HFFc6 (cell line): ENCODE measurements at regions not wholly inside any gene's neighbourhood (a gene's known extent, or its start where the extent isn't known, plus 50 kb on each side); places are given as distances from the start of the nearest gene placed in this dataset.

Experiments used
- DNase-seq: peaks from one replicate; pipeline ENCODE4 v3.0.0-alpha.2; 2018
- H3K27ac Mint-ChIP-seq: 2 replicates; pipeline ENCODE4 v1.8.0; 2020; ENCODE audit warnings: mild to moderate bottlenecking, mixed read lengths
- H3K27me3 Mint-ChIP-seq: 2 replicates; pipeline ENCODE4 v1.8.0; 2021; ENCODE audit warnings: mild to moderate bottlenecking, moderate library complexity, mixed read lengths; ENCODE audit not compliant: insufficient read depth
- H3K36me3 Mint-ChIP-seq: 2 replicates; pipeline ENCODE4 v1.8.0; 2021; ENCODE audit warnings: low read depth, mixed read lengths
- H3K4me1 Mint-ChIP-seq: 2 replicates; pipeline ENCODE4 v1.8.0; 2020; ENCODE audit warnings: low read depth, mixed read lengths
- H3K4me3 Mint-ChIP-seq: 2 replicates; pipeline ENCODE4 v1.8.0; 2020; ENCODE audit warnings: mild to moderate bottlenecking, moderate library complexity, mixed read lengths
- H3K9me3 Mint-ChIP-seq: 2 replicates; pipeline ENCODE4 v1.8.0; 2020; ENCODE audit warnings: mild to moderate bottlenecking, mixed read lengths
- TF ChIP-seq, protein P1 (sequence below): fragments of 200-600 bp; sonication (generic); IDR thresholded peaks from 2 replicates; pipeline ENCODE4 v1.5.0; 2021; ENCODE audit warnings: antibody characterized with exemption, mild to moderate bottlenecking

DNA sequence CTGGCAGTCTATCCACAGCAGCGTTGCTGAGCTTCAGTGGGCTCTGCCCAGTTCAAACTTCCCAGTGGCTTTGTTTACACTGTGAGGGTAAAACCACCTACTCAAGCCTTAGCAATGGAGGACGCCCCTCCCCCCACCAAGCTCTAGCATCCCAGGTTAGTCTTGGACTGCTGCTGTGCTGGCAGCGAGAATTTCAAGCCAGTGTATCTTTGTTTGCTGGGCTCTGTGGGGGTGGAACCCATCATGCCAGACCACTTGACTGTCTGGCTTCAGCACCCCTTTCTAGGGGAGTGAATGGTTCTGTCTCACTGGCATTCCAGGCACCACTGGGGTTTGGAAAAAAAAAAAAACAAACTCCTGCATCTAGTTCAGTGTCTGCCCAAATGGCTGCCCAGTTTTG, 249.7 kb upstream of the SYNCRIP start:
- no peaks in the 10 kb centered on the region for H3K27me3 Mint-ChIP-seq
- TF ChIP-seq, protein P1, sequence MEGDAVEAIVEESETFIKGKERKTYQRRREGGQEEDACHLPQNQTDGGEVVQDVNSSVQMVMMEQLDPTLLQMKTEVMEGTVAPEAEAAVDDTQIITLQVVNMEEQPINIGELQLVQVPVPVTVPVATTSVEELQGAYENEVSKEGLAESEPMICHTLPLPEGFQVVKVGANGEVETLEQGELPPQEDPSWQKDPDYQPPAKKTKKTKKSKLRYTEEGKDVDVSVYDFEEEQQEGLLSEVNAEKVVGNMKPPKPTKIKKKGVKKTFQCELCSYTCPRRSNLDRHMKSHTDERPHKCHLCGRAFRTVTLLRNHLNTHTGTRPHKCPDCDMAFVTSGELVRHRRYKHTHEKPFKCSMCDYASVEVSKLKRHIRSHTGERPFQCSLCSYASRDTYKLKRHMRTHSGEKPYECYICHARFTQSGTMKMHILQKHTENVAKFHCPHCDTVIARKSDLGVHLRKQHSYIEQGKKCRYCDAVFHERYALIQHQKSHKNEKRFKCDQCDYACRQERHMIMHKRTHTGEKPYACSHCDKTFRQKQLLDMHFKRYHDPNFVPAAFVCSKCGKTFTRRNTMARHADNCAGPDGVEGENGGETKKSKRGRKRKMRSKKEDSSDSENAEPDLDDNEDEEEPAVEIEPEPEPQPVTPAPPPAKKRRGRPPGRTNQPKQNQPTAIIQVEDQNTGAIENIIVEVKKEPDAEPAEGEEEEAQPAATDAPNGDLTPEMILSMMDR, result no peak
- no peak overlapping the region for H3K4me3 Mint-ChIP-seq
- no peaks in the 10 kb centered on the region for H3K4me1 Mint-ChIP-seq
- no peaks in the 10 kb centered on the region for H3K36me3 Mint-ChIP-seq
- DNase-seq, result no peak
- H3K9me3 Mint-ChIP-seq, result peaks cover 7% of the 10 kb centered on the region; the same call in 1 of the 2 replicates
- no peak overlapping the region for H3K27ac Mint-ChIP-seq

DNA sequence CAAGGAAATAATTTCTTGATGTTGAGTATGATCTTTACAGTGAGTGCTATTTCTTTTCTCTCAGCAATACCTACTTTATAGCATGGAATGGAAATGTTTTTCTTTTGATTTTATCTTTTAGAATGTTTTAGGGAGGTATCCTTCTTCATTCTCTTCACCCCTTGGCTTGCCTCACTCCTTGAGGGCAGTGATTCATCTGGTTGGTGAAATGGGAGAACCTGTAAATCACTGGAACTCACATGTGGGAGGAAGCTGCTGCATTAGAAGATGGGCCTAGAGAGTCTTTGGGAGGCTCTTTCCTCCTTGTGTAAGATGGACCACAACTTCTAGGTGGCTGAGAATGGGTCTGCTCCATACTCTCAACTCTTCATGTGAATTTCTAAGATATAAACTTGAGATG, 244.8 kb upstream of the SYNCRIP start:
- H3K4me3 Mint-ChIP-seq, result no peak overlapping the region
- H3K36me3 Mint-ChIP-seq, result no peaks in the 10 kb centered on the region
- no peaks in the 10 kb centered on the region for H3K4me1 Mint-ChIP-seq
- TF ChIP-seq, protein P1, result no peak
- no peak for DNase-seq
- no peaks in the 10 kb centered on the region; the same call in 1 of the 2 replicates for H3K9me3 Mint-ChIP-seq
- H3K27ac Mint-ChIP-seq, result no peak overlapping the region
- H3K27me3 Mint-ChIP-seq, result no peaks in the 10 kb centered on the region

DNA sequence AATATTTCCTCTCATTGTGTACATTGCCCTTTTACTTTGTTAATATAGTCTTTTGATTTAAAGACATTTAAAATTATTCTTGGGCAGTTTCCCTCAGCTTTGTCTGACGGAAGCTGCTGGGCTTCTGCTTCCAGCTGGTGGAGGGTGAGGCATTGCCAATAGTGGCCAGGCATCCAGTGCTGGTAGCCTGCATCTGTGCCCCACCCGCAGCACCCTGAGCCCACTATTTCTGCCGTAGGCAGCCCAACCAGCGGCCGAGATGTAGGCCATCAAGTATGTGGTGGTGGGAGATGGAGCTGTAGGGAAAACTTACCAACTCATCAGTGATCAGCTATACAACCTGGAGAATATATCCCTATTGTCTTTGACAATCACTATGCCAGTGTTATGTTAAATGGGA, 226.0 kb upstream of the SYNCRIP start:
- Mint-ChIP-seq H3K9me3 (no peaks in the 10 kb centered on the region), H3K4me1 (no peaks in the 10 kb centered on the region), H3K4me3 (no peak overlapping the region), H3K27ac (no peak overlapping the region), H3K27me3 (no peaks in the 10 kb centered on the region), H3K36me3 (no peaks in the 10 kb centered on the region)
- TF ChIP-seq, protein P1, result no peak
- DNase-seq, result no peak

DNA sequence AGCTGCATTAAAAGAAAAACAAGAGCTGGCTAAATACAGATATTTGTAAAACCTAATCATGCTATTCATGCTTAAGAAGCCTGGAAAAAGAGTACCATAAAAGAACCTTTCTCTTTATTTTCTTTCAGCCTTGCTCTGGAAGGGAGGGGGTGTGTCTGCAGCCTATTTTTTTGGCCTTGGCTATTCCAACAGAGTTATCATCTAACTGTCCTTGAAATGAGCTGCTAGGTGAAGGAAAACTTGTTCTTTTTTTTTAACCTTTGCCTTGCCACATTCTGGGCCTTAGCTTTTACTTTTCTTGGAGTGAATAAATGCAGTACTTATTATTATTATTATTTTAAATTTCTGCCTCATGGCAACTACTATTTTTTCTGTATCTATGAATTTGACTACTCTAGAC, 224.9 kb upstream of the SYNCRIP start:
- TF ChIP-seq, protein P1, result no peak
- H3K9me3 Mint-ChIP-seq, result no peaks in the 10 kb centered on the region
- no peaks in the 10 kb centered on the region for H3K27me3 Mint-ChIP-seq
- H3K27ac Mint-ChIP-seq, result no peak overlapping the region
- H3K4me1 Mint-ChIP-seq, result no peaks in the 10 kb centered on the region
- no peaks in the 10 kb centered on the region for H3K36me3 Mint-ChIP-seq
- DNase-seq, result no peak
- no peak overlapping the region for H3K4me3 Mint-ChIP-seq

- H3K27me3 Mint-ChIP-seq, result no peaks in the 10 kb centered on the region; the same call in 1 of the 2 replicates
- H3K4me1 Mint-ChIP-seq, result no peaks in the 10 kb centered on the region
- DNase-seq, result no peak
- H3K4me3 Mint-ChIP-seq, result no peak overlapping the region
- no peaks in the 10 kb centered on the region for H3K9me3 Mint-ChIP-seq
- H3K27ac Mint-ChIP-seq, result no peak overlapping the region
- TF ChIP-seq, protein P1, result no peak
- H3K36me3 Mint-ChIP-seq, result no peaks in the 10 kb centered on the region
Observed at GRCh38 chr6:85866758-85867401, 224.2 kb upstream of the SYNCRIP start.

GRCh38 chr6:85866370-85866730, 223.7 kb upstream of the SYNCRIP start:
- no peak for DNase-seq
- H3K4me3 Mint-ChIP-seq, result no peak overlapping the region

More at GRCh38 chr6:85866370-85866730, 223.7 kb upstream of the SYNCRIP start:
- Mint-ChIP-seq H3K27ac (no peak overlapping the region), H3K36me3 (no peaks in the 10 kb centered on the region), H3K27me3 (no peaks in the 10 kb centered on the region; the same call in 1 of the 2 replicates), H3K4me1 (no peaks in the 10 kb centered on the region), H3K9me3 (no peaks in the 10 kb centered on the region)
- TF ChIP-seq, protein P1, result no peak
